ENCODE measurements at regions not wholly inside any gene's neighbourhood (a gene's known extent, or its start where the extent isn't known, plus 50 kb on each side); places are given as distances from the start of the nearest gene placed in this dataset.

DNA sequence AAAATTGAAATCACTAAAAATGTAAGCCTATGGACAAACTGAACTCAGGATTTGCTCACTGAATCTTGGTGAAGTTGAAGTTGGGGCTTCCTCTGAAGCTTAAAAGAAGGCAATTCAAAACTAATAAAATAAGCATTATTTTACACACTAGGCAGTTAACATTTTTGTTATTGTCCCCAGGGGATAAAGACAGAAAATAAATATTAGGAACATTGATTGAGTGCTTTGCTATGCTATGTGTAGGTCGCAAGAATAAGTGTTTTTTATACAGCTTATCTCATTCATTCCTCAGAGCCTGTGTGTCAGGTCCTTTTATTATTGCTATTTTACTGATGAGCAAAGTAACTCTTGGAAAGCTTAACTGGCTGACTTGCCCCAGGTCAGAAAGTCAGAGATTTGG, 82.2 kb downstream of the ZNF608 start:
- no peak for DNase-seq (ENCODE audit: low read depth in 2 of 2)

DNA sequence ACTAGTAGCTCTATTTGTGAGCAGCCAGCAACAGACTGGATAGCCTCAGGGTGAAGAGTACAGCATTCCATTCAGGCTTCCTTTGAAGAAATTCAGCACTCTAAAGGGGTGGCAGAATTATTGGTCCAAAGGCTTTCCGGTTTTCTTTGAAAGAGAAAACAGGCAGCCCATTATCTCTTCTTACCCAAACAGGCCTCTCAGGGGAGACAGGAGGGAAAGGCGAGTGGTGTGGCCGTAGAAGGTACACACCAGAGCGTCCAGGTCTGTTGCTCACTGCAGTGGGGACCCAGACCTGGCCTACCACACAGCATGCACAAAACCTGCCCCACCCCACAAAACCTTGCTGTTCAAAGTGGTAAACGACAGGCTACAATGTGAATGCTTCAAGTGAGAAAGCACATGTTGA, 83.3 kb downstream of the ZNF608 start:
- no peak for DNase-seq (ENCODE audit: low read depth in 2 of 2)

DNA sequence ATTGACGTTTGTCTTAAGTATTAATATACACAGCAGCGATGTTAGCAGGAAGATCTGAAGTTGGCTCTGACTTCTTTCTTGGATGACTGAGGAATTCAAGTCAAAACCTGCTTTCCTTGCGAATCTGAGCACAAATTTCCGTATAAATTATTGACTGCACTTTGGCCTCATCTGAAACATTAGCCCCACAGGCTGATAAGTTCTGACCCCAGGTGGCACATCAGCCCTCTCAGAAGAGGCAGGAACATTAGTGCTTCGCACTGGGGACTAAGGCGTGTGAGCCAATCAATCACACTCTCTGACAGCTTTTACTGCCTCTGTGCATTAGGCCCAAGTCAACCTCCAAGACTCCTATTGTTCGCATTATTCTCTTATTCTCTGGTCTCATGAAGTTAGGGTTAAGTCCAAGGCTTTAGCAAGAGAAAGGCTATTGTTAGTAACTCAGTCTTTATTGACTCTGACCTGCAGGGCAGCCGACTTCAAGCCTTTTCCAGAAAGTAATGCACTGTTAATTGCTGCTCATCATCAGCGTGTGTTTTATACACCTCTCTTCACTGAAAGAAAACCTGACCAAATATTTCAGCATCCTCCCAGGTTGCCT, 84.2 kb downstream of the ZNF608 start:
- no peak for DNase-seq (ENCODE audit: low read depth in 2 of 2)

DNA sequence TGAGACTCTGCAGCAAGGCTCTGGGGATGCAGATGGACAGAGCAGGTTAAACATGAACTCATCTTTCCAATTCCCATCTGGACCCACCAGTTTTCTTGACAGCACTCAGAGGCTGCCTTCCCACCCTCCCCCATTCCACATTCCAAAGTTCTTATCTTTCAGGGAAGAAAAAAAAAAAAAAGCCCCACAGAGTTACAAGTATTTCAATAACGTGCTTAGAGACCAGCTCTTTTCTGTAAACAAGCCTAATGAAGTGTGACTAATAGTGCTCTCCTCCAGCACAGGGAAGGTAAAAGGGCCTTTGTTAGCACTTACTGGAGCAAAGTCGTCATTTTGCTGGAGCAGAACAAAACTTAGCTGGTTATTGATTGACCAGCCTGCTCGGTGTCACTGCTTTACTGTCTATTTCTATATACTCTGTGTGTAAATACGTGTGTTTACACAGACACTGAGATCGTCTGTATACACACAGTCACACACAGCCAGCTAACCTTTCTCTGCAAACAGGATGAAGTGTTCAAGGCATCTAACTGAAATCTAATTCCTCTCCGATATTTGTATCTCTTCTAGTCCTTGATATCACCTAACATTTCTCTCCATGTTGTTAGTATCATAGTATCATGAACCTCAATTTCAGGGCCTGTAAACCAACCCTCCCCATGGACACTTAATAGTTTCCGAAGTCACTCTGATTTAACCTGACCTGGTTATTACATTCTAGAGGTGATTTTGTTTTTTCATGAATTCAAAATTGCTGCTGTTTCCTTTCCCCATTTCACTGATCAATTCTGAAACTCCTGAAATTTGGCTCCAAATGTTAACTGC, 84.9 kb downstream of the ZNF608 start:
- no peak for DNase-seq (ENCODE audit: low read depth in 2 of 2)

DNA sequence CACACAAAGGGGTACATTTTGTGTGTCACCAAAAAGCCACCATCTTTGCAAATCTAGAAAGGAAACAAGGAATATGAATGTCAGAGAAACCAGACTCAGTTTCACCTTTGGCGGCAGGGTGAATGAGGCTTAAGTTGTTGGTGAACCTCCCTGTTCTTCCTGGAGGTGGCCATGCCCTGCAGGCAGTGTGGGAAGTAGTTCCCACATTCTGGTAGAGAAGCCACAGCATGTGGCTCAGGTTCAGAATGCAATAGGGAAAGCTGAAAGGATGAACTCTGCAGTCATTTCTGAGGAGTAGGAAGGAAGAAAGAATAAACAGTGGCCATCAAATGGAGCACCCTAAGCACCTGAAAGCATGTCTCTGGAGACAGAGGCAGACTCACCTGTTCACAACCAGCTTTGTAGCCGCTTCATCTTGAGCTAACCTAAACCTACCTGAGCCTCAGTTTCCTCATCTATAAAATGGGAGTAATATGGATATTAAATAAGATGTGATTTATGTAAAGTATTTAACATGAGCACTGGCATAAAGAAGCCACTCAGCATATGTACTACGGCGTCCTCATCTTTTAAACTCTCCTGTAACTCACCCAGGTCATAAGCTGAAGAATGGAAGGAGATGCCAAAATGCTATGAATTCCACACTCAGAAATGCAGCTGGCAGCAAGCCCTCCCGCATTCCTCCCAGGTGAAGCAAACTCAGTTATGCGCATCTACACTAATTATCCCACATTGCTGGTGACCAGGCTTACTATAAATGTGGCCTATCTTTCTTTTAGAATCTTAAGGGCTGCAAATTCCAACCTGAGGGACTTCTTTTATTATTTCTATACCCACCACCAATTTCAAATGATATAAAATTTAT, 86.0 kb downstream of the ZNF608 start:
- DNase-seq (ENCODE audit: low read depth in 2 of 2) = no peak

DNA sequence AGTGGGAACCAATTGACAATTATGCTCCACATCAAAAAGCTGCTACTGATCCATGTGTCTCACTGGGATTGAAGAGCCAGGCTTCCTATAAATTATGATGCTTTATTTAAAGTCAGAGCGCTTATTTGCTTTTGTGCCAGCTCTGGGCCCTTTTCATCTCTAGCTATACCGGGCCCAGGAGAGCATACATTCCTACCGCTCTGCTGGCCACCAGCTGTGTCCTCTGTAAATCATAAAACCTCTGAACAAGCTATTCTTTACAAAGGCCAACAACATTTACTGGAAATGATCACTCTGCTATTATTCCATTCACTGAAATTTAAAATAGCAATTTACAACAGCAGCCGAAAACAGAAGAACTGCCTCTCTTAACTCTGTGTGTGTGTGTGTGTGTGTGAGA, 86.6 kb downstream of the ZNF608 start:
- no peak for DNase-seq (ENCODE audit: low read depth in 2 of 2)

DNA sequence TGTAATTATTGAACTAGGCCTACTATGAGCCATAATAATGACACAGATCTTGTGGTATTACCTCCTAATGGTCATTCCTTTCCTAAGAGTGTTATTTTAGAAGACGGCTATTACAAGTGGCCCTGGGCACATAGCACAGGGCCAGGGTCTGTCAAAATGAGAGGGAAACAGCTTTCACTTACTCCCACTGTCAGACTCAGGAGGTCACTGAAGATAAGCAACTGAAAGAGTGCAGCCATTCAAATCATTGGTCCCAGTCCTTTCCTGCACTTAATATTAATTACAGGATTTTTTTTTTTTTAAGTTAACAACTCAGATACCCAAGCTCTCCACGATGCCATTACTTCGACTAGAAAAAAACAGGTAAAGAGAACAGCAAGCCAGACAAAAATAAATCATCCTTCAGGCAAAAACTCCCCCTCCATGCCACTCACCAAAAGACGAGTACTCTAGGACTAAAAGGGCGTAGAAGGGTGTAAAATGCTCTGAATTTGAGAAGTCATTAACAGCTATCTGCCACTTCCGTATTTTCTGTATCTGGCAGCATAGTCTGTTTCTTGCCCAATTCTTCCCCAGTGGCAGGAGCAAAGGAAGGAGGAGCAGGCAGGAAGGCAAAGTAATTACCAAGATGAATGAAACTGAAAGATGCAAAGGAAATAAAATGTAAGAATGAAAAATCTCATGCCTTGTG, 87.4 kb downstream of the ZNF608 start:
- DNase-seq (ENCODE audit: low read depth in 2 of 2) = no peak

DNA sequence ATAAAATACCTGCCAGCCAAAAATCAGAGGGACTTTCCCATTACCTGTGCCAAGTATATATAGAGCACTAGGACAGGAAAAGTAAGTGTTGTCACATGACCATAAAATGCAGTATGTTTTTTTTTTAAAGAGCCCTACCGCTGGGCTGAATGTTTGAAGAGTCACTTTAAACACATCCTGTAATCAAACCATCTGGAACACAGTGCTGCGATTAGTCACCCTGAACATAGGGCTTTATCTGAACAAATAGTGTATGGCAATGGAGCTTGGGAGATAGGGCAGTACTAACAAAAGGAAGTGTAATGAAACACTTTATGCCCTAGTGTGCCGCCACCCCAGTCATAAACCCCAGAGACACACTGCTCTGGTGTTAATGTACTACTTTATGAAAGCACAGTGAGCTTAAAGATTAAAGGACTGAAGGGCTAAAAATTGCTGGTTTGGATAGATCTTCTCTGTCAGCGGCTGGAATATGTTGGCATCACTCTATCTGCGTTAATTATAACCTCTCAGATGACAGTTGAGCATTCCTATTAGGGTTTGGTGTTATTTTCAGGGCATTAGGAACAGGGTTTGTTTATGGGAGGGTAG, 90.4 kb downstream of the ZNF608 start:
- DNase-seq (ENCODE audit: low read depth in 2 of 2) = no peak

DNA sequence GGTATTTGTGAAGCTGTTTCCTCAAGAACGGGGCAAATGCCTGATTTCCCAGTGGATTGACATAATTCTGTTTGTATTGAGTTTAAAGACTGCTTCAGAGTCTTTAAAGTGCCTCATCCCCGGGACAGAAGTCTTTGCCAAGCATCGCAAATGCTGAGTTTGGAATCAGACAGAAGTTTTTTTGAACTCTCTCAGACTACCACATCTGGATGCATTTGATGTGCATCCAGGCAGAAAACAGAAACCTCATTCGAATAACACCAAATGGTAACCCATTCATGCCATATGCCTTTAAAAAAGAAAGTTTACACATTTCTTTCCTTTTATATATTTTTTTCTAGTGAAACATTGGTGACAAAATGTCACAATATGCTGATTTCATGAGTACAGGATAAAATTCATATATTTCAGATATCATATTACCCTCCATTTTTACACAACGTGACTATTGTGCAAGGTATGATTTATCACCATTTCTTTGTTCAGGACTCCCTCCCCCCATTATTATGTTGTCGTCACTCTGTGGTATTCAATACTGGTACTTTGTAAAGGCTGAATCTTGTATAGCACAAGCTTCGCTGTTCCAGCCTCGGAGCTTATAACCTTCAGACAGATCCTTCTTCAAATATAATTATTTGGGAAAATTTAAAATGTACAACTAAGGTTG, 91.1 kb downstream of the ZNF608 start:
- no peak for DNase-seq (ENCODE audit: low read depth in 2 of 2)

DNA sequence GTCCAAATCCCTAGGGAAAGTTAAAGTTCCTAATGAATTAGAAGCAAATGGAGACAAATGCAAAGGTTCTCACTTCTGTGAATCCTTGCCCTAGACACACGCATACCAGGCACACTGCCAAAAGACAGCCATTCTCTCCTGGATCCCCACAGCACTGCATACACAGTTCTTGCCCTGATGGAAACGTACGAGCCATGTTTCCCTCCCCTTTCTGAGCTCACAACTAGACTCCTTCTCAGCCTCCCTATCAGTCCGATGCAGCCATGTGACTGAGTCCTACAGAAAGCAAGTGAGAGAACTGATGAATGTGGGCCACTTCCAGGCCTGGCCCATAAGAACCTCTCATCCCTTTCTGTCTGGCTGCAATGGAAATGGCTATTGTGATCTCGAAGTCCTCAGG, 92.0 kb downstream of the ZNF608 start:
- no peak for DNase-seq (ENCODE audit: low read depth in 2 of 2)

DNA sequence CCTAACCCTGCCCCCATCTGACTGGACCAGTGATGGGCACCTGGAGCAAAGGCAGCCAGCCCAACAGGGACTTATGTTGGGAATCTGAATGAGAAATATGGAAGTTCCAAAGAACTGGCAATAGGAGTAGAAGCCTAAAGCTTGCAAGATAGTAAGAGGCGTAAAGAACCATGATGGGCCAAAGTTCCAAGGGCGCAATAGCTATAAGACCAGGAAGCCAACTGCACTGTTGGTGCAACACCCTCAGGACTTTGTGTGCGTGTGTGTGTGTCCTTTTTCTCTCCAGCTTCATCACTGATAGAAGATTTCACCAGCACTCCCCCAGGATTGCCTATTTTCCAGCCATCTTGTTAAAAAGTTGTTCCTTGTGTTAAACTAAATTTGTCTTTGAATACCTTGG, 92.8 kb downstream of the ZNF608 start:
- DNase-seq (ENCODE audit: low read depth in 2 of 2) = no peak

DNA sequence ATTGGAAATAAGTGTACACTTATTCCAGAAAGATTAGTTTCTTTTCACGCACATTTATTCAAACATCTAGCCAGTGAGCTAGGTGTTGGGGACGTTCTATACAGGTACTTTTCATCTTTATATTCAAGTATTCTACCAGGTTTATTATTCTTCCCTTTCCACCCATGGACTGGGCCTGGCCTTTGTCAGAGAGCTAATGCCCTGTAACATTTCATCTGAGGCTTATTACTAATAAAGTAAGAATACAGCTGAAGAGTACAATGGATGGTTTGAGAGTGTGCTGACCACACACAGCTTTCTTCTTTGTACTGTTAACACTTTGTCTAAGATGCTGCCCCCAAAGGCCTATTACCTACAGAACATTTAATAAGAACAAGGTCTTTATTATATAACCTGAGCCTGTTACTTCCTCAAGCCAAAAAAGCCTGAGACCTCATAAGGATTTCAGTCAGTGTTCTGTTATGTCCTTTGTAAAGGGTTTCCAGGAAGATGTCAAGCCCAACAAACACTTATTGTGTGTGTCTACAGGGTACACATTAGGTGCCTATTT, 93.5 kb downstream of the ZNF608 start:
- DNase-seq (ENCODE audit: low read depth in 2 of 2) = no peak

DNA sequence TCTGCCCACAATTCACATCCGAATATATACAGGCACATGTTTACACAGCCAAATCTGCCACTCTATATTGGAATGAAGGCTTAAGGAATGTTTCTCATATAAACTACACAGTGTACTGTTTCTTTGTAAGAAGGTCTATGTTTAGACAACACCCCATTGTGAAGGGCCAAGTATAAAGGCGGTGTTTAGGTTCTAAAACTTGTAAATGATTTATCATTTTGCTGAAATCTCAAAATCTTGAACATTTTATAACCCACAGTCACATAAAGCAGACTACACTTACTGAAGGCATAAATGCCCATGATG, 94.0 kb downstream of the ZNF608 start:
- DNase-seq (ENCODE audit: low read depth in 2 of 2) = no peak

DNA sequence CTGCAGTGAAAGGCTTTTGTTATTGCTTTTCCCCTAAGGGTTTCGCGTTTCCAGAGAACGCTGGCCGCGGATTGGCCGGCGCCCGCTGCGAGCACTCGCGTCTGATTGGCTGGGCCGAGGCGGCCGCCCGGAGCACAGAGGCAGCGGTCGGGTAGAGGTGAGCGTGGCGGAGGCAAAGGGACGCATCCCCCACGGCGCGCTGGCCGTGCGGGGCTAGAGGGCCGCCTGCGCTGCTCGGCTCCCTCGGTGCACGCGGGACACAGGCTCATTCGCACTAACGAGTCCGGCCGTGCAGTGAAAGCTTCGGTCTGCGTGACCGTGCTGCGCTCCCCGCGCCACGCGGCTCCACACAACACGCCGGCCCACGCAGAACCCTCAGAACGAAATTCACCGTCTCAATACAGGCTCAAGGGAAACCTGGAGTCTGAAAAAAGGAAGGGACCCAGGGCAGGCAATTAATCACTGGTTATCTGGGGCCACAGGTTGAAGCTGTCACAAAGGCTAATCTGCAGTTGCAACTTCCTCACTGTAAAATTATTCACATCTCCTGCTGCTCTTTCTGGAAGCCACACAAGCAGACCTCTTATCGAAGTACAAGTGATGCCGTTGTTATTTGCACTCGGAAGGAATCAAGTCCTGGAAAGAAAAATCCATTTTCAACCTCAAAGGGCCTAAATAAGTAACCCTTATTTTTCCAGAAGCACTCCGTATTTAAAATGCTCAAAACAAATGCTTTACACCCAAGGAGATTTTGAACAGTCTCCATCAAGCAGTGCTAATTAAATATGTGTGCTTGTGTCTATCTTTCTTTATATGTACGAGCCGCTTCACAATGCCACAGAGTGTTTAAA, 94.6 kb downstream of the ZNF608 start:
- DNase-seq (ENCODE audit: low read depth in 2 of 2) = peak; percentile 9 to 12

DNA sequence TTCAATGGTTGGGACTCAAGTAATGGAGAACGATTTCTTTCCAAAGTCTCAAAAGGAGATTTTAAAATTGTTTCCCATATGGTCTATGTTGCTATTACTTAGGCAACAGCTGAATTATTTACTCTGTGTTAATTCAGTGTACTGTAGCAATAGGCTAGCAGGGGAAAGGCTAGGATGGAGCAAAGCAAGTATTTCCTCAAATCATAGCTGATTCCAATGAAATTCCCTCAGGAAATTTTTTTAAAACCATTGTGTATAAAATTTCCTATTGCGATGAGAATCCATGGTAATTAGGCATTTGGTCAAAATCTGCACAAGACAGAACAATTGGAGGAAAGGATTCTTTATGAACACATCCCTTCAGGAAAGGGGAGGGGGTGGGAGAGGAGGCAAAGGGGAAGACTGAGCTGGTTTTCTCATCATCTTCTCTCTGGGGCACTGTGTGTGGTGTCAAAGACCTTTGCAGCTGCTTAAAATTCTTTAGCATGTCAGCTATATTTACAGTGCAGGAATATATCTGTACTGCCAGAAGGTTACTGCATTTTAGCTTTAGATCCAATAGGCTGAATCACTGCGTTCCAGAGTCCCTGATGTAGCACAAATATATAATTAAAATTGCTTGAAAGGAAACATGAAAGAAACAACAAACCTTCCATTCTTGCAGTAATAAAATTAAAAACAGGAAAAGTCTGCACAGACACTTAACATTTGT, 95.3 kb downstream of the ZNF608 start:
- DNase-seq (ENCODE audit: low read depth in 2 of 2) = no peak

DNA sequence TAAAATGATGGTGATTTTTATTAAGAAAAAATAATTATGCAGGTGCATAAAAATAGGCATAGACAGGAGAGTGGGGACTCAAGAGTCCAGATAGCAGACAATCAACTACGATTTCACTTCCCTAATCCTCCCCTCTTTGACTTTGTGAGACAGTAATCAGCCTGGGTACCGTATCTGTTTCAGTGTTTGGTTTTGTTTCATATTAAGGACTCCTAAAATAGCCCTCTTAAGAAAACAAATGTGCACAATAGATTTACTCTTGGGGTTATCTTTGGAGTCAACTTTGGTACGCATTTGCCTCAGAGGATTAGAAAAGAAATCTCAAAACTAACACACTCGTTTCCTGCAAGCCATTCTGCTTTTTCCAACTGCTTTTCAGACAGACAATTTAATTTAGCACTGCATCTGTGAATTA, 96.3 kb downstream of the ZNF608 start:
- DNase-seq (ENCODE audit: low read depth in 2 of 2) = no peak

DNA sequence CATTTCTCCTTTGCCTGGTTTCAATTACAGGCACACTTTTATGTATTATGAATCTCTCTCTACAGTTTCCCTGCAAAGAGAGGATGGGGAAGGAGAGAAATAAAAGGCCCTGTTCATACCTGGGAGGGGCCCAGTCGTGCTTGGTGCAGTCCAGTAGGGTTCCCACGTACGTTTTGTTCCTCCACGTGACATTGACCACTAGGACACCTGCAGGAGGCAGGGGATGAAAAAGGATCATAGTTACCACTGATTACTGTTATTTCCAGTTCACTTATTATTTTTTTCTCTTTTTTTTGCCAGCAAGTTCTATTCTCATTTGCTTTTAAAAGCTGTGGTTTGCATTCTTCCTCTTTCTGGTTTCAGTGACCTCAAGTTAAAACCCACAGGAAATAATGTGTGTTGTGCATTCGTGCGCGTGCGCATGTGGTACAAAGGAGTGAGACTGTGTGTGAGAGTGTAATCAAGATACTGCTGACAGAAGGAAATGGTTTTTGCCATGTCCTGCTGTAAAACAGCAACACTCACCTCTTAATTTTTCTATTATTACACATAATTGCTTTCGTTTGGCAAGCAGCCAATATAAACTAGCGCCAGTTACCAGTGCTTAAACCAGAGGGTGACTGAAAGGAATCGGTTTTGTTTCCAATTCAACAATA, 96.8 kb downstream of the ZNF608 start:
- DNase-seq (ENCODE audit: low read depth in 2 of 2) = peak; percentile 41 to 53

DNA sequence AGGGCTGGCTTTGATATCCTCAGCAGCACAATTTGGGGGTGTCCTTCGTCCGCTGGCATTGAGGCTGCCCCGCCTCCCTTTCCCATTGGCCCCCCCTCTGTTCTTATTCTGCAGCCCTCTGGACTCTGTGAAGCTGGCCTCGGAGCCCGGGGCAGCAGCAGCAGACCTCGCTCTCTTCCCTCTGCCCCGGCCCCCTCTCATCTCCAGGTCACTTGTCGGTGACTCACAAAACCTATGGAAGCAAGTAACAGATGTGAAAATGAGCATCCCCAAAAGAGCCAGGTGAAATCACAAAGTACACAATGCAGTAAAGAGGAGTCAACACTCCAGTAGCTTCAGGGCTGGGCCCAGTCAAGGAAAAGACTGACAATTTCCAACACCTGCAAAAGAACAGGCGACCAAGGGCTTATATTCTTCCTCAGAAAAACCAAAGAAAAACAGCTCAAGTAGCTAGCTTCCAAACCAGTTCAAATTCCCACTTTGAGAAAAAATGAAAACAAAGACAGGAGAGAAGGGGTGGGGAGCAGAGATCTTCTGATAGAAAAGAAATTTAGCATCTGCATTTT, 97.5 kb downstream of the ZNF608 start:
- DNase-seq (ENCODE audit: low read depth in 2 of 2) = no peak

DNA sequence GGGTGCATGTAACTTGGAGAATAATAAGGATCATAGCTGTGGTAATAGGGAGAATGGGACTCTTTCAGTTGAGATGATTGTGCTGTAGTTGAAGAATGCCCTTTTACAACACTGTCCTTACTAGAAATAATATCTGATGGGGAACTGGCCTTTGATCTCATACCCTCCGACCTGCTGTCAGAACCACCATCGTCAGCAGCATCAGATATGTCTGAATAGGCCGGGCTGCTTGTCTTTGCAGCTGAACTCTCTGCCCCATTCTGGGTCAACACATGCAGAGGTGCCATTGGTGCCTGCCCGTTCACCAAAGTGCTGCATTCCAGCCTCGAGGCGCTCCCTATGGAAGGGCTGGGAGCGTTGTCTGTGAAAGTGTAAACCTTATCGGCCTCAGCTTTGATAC, 99.1 kb downstream of the ZNF608 start:
- DNase-seq (ENCODE audit: low read depth in 2 of 2) = no peak

All from stimulated activated CD8-positive, alpha-beta memory T cell treated with anti-CD3 and anti-CD28 coated beads, Interleukin-15, amount 100 ng/mL, for 48 hours (primary cell).